Activated naive CD4-positive, alpha-beta T cell treated with anti-CD3 and anti-CD28 coated beads, Interleukin-2, amount 50 U/mL, for 72 hours (primary cell): ENCODE measurements at regions not wholly inside any gene's neighbourhood (a gene's known extent, or its start where the extent isn't known, plus 50 kb on each side); places are given as distances from the start of the nearest gene placed in this dataset.
"Not testable (repeated sequence)": the region's sequence is repeated elsewhere in the genome, so short reads cannot be mapped to it uniquely, and the experiment has no call there.

Source experiments
- ATAC-seq, 2 donors: fragments of 150-1000 bp; cut with Tn5 transposase; 2 replicates each; pipeline ENCODE4 v1.10.0; 2021; ENCODE audit warnings: mild to moderate bottlenecking in 2 of 2, moderate library complexity in 2 of 2
- DNase-seq, 2 donors: peaks; one replicate each; pipeline ENCODE4 v3.0.0; 2021 to 2022; ENCODE audit warnings: low spot score in 2 of 2
- H3K27ac Mint-ChIP-seq, 2 donors: one replicate each; pipeline ENCODE4 v1.8.0; 2022; ENCODE audit warnings: mild to moderate bottlenecking in 2 of 2, mixed read lengths in 2 of 2
- H3K36me3 Mint-ChIP-seq, 2 donors: one replicate each; pipeline ENCODE4 v1.8.0; 2022; ENCODE audit warnings: mixed read lengths in 2 of 2
- H3K9me3 Mint-ChIP-seq, 2 donors: one replicate each; pipeline ENCODE4 v1.8.0; 2022; ENCODE audit warnings: mixed read lengths in 2 of 2

DNA sequence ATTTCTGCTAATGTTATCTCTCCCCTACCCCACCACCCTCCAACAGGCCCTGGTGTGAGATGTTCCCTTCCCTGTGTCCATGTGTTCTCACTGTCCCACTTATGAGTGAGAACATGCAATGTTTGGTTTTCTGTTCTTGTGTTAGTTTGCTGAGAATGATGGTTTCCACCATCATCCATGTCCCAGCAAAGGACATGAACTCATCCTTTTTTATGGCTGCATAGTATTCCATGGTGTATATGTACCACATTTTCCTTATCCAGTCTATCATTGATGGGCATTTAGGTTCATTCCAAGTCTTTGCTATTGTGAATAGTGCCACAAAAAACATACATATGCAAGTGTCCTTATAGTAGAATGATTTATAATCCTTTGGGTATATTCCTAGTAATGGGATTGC is 104.5 kb downstream of the ZNF33B start:
- H3K9me3 Mint-ChIP-seq, result peaks cover 57 to 58% of the 10 kb centered on the region in 2 donors
- not testable (repeated sequence) for DNase-seq

DNA sequence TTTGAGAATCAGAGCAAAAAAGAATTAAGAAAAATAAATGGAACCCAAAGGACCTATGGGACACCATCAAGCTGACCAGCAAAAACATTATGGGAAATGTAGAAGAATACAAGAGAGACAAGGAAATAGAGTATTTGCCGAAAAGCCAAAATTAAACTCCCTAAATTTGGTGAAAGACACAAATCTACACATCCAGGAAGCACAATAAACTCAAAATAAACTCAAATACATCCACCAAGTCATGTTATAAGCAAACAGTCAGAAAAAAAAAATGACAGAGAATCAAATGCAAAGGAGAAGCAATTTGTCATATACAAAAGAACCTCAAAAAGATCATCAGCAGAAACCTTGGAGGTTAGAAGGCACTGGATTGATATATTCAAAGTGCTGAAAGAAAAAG is 105.4 kb downstream of the ZNF33B start:
- ATAC-seq (no peak), DNase-seq (no peak)
- Mint-ChIP-seq H3K36me3 (peaks cover 73 to 76% of the 10 kb centered on the region in 2 donors), H3K9me3 (peaks cover 50 to 51% of the 10 kb centered on the region in 2 donors), H3K27ac (no peak overlapping the region)

More for the DNA sequence above, 104.5 kb downstream of the ZNF33B start:
- not testable (repeated sequence) for ATAC-seq, H3K27ac Mint-ChIP-seq
- H3K36me3 Mint-ChIP-seq, result peaks cover 81 to 85% of the 10 kb centered on the region in 2 donors

DNA sequence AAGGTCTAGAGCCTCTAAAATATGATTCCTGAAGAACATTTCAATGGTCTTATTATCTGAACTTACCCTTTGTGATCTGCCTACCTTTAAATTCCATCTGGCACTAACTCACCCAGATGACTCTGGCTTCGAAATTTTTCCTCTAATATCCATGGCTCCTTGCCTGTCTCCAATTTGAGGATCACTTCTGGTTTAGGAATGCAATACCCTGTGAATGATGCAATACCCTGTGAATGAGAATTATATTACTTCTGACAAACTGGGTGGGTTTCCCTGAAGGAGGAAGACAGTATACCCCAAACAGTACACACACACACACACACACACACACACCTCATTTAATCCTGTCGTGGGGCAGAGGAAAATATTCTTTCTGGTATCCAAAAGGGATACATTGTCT is 115.3 kb downstream of the ZNF33B start:
- Mint-ChIP-seq H3K27ac (no peak overlapping the region), H3K36me3 (peaks cover 60 to 70% of the 10 kb centered on the region in 2 donors), H3K9me3 (peaks cover 40% of the 10 kb centered on the region in 2 donors)
- no peak for ATAC-seq
- DNase-seq, result no peak

DNA sequence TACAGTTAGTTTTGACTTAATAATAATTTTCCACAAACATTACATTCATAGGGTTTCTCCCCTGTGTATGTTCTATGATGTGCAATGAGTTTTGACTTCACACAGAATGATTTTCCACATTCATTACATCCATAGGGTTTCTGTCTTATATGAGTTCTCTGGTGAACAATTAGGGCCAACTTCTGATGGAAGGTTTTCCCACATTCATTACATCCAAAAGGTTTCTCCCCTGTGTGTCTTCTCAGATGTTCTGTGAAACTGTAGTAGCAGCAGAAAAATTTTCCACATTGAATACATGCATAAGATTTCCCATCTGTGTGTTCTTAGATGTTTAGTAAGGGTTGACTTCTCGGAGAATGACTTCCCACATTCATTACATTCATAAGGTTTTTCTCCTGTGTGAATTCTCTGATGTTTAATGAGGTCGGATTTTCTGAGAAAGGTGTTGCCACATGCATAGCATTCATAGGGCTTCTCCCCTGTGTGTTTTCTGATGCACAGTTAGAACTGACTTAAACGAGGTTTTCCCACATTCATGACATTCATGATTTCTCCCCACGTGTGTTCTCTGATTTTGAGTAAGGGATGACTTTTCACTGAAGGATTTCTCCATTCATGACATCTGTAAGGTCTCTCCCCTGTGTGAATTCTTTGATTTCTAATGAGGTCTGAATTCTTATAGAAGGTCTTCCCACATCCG is 118.5 kb downstream of the ZNF33B start:
- Mint-ChIP-seq H3K36me3 (peaks cover 78 to 91% of the 10 kb centered on the region in 2 donors), H3K9me3 (peaks cover 58 to 62% of the 10 kb centered on the region in 2 donors), H3K27ac (peak overlapping the region in 1 of 2 donors; percentile 29)
- ATAC-seq (no peak), DNase-seq (no peak)

DNA sequence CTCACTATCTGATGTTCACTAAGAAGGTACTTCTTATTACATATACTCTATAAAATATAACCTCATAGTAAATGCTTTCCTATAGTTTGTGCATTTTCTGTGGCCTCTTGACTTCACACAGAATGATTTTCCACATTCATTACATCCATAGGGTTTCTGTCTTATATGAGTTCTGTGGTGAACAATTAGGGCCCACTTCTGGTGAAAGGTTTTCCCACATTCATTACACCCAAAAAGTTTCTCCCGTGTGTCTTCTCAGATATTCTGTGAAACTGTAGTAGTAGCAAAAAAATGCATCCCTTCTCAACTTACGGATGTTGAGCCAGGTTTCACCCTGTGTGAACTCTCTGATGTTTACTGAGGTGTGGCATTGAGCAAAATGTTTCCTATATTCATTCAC is 119.3 kb downstream of the ZNF33B start:
- ATAC-seq (no peak), DNase-seq (no peak)
- Mint-ChIP-seq H3K36me3 (peaks cover 74 to 89% of the 10 kb centered on the region in 2 donors), H3K9me3 (peaks cover 57 to 61% of the 10 kb centered on the region in 2 donors), H3K27ac (no peak overlapping the region)

DNA sequence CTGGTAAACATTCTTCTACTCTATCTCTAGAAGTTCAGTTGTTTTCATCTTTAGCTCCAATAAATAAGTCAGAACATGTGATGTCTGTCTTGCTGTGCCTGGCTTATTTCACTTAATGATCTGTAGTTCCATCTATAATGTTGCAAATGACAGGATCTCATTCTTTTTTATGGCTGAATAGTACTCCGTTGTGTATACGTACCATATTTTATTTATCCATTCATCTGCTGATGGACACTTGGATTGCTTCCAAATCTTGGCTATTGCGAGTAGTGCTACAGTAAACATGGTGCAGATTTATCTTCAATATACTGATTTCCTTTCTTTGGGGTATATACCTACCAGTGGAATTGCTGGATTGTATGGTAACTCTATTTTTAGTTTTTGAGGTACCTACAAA is 124.4 kb downstream of the ZNF33B start:
- ATAC-seq (no peak), DNase-seq (no peak)
- H3K9me3 Mint-ChIP-seq, result peaks cover 50 to 56% of the 10 kb centered on the region in 2 donors

DNA sequence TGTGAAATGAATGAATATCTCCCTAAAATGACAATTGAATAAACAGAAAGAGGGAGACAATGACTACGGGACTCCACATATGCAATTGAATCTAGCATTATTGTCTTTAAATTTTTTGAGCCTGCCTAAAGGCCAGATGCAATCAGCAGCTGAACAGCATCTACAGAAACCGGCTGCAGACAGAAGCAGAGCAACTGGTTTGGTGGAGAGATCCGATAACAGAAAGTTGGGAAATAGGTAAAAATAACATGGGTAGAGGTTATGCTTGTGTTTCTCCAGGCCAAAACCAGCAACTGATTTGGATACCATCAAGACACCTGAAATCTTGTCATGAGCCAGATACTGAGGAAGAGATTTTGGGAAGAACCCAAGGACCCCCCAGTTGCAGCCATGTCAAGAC is 146.6 kb downstream of the ZNF33B start:
- no peak for DNase-seq
- Mint-ChIP-seq H3K9me3 (peaks cover 6% of the 10 kb centered on the region in 2 donors), H3K36me3 (no peaks in the 10 kb centered on the region), H3K27ac (no peak overlapping the region)
- no peak for ATAC-seq

More for the DNA sequence above, 124.4 kb downstream of the ZNF33B start:
- peaks cover 59 to 62% of the 10 kb centered on the region in 2 donors for H3K36me3 Mint-ChIP-seq
- no peak overlapping the region for H3K27ac Mint-ChIP-seq

DNA sequence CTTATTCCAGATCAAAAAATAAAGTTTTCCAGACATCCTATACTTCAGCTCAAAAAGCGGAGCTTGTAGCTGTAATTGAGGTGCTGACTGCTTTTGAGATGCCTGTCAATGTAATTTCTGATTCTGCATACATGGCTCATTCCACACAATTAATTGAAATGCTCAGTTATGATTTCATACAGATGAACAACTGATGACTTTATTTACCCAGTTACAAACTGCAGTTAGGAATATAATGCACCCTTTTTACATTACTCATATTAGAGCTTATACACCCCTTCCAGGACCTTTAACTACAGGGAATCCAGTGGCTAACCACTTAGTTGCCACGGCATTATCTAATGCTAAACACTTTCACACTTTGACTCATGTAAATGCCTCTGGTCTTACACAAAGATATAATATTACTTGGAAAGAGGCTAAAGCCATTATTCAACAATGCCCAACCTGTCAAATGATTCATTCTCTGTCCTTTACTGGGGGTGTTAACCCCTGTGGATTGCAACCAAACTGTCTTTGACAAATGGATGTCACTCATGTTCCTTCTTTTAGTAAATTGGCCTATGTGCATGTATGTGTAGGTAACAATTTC is 147.3 kb downstream of the ZNF33B start:
- peaks cover 6 to 8% of the 10 kb centered on the region in 2 donors for H3K9me3 Mint-ChIP-seq
- no peak overlapping the region for H3K27ac Mint-ChIP-seq
- no peak for DNase-seq
- ATAC-seq, result no peak
- no peaks in the 10 kb centered on the region for H3K36me3 Mint-ChIP-seq

DNA sequence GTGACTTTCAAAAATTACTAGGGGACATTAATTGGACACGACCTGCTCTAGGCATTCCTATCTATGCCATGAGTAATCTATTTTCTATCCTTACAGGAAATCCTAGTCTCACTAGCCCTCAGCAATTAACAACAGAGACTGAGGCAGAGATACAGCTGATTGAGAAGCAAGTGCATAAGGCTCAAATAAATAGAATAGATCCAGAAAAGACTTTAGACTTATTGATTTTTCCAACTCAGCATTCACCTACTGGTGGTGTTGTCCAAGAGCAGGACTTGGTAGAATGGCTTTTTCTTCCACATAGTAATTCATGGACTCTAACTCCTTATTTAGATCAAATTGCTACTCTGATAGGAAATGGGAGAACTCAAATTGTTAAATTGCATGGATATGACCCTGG is 148.0 kb downstream of the ZNF33B start:
- DNase-seq (no peak), ATAC-seq (no peak)
- Mint-ChIP-seq H3K36me3 (no peaks in the 10 kb centered on the region), H3K9me3 (peaks cover 6 to 8% of the 10 kb centered on the region in 2 donors), H3K27ac (no peak overlapping the region)

DNA sequence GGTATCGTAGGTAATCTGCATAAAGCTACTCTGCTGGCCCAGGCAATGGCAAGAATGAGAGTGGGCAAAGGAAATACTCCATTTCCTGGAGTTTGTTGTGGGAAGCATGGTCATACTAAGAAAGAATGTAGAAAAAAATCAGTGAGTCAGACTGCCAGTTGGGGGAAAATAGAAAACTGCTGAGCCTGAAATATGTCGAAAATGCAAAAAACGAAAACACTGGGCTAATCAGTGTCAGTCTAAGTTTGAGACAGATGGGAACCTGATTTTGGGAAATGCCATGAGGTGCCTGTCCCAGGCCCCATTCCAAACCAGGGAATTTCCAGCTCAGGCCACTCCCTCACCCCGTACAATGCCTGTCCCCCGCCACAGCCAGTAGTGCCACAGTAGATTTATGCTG is 150.0 kb downstream of the ZNF33B start:
- Mint-ChIP-seq H3K9me3 (peaks cover 7 to 8% of the 10 kb centered on the region in 2 donors), H3K36me3 (no peaks in the 10 kb centered on the region), H3K27ac (no peak overlapping the region)
- no peak for ATAC-seq
- no peak for DNase-seq

DNA sequence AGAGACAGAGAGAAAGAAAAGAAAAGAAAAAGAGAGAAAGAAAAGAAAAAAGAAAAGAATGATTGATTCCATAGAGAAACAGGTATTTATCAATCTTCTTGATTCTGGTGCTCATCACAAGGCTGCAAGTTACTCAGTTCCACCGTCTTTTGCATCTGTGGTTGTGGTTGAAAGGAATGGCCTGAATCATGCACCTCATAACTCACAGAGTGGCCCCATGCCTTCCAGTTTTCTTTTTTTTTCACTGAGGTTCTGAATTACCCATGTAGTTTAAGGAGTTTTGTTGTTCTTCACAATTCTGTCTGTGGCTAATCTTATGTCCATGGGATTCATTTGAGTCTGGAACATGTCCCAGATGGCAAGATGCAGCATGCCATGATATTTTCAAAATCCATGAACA is 156.0 kb downstream of the ZNF33B start:
- no peak for ATAC-seq
- DNase-seq, result no peak
- no peak overlapping the region for H3K27ac Mint-ChIP-seq
- H3K9me3 Mint-ChIP-seq, result peaks cover 10 to 14% of the 10 kb centered on the region in 2 donors
- no peaks in the 10 kb centered on the region for H3K36me3 Mint-ChIP-seq

DNA sequence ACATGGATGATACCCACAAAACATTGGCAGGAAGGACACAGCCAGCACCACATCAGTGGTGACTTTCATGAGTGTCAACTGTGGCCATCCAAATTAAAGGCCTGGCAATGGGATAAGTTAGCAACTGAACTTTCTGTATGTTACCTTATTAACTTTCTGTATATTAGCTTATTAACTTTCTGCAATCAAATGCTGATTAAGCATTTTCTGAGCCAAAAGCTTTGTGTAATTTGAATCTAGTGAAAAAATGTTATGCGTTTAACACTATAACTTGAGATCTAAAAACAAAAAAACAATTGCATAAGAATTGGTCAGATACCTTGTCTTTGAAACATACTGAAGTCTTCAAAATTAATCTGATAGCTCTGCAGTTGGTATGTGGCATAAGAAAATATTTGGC is 159.3 kb downstream of the ZNF33B start:
- Mint-ChIP-seq H3K36me3 (peaks cover 10 to 17% of the 10 kb centered on the region in 2 donors), H3K9me3 (peaks cover 4 to 6% of the 10 kb centered on the region in 2 donors), H3K27ac (no peak overlapping the region)
- no peak for DNase-seq
- no peak for ATAC-seq

DNA sequence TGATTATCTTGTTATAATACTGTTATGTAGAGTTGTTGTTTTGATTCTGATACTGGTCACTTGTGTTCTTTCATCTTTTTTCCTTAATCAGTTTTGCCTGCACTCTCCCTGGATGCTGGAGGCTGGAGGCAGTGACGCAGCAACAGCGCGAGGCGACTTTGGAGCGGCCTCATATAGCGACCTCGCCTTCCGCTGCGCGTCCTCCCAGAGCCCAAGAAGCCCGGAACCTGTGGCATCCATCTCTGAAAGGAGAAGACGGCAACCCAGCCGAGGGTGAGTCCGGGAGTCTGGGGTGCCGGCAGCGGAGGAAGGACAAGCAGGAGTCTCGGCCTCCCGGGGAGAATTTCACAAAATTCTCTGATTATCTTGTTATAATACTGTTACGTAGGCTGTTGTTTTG is 161.2 kb downstream of the ZNF33B start:
- DNase-seq, result no peak
- no peak overlapping the region for H3K27ac Mint-ChIP-seq
- ATAC-seq, result no peak
- peaks cover 10 to 17% of the 10 kb centered on the region in 2 donors for H3K36me3 Mint-ChIP-seq
- no peaks in the 10 kb centered on the region for H3K9me3 Mint-ChIP-seq

DNA sequence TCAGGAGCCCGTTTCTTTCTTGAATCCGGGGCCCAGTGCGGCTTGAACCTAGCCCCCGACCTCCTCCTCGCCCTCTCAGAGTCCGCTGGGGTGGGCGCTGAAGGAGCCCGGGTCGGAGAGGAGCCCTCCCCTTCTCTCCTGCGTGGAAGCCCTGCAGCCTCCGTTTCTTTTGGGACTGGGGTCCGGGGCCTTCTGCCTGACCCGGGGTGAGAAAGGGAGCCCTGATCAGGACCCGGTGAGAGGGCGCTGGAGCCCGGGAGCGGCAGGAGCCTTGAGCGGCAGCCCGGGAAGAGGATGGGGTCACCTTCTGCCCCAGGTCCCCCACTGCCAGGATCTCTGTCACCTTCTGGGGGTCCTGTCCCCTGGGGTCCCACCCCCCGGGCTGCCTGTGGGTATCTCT is 162.3 kb downstream of the ZNF33B start:
- peaks cover 10 to 17% of the 10 kb centered on the region in 2 donors for H3K36me3 Mint-ChIP-seq

DNA sequence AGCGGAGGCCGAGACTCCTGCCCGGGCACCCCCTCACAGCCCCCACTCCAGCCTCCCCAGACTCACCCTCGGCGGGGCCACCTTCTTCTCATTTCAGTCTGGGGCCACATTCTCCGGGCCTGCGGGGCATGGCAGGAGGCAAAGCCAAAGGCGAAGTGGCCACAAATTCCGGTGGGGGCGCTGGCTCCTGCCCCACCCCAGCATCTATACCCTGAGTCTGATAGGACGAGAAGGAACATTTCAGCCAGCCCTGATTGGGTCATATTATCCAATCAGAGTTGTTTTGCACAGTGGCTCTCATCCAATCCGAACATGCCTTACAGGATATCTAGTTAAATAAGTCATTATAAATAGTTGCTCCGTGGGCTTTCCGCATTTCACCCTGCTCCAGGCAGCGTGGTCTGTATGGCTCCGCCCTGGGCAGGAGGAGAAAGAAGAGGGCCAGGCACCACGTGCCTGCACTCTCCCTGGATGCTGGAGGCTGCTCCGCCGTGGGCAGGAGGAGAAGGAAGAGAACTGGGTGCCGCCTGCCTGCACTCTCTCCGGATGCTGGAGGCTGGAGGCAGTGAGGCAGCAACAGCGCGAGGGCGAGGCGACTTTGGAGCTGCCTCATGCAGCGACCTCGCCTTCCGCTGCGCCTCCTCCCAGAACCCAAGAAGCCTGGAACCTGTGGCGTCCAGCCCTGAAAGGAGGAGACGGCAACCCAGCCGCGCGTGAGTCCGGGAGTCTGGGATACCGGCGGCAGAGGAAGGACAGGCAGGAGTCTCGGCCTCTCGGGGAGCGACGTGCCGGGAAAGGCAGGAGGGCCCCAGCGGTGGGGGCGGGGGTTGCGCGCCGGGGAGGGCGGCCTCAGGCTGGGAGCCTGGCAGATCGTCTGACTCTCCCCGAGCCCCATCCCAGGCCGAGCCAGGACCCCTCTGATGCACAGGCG is 162.9 kb downstream of the ZNF33B start:
- Mint-ChIP-seq H3K27ac (no peak overlapping the region), H3K9me3 (peaks cover 0 to 4% of the 10 kb centered on the region in 2 donors), H3K36me3 (peaks cover 10 to 17% of the 10 kb centered on the region in 2 donors)
- ATAC-seq (peak in 1 of 2 donors; percentile 26), DNase-seq (no peak)

More for the DNA sequence above, 162.3 kb downstream of the ZNF33B start:
- no peak for DNase-seq
- H3K27ac Mint-ChIP-seq, result no peak overlapping the region
- no peak for ATAC-seq
- peaks cover 0 to 4% of the 10 kb centered on the region in 2 donors for H3K9me3 Mint-ChIP-seq

DNA sequence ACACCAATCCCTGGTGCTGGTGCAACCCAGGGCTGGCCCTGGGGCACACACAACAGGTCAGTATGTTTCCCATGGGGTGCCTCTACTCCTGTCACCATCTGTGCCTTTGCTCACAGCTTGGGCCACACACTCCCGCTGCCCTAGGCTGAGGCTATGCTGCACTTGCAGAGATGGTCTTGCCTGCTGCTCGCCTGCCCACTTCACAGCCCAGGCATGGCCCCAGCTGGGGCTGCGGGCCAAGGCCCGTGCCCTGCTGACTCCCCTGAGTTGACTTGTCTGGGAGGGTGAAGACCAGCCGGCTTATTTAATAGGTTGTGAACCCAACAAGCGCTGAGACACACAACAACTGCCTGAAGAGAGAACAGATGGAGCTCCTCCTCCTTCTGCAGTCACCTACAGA is 184.1 kb downstream of the ZNF33B start:
- DNase-seq (no peak), ATAC-seq (no peak)
- H3K27ac Mint-ChIP-seq, result no peak overlapping the region
- H3K9me3 Mint-ChIP-seq, result peaks cover 9 to 19% of the 10 kb centered on the region in 2 donors
- H3K36me3 Mint-ChIP-seq, result peaks cover 0 to 6% of the 10 kb centered on the region in 2 donors

DNA sequence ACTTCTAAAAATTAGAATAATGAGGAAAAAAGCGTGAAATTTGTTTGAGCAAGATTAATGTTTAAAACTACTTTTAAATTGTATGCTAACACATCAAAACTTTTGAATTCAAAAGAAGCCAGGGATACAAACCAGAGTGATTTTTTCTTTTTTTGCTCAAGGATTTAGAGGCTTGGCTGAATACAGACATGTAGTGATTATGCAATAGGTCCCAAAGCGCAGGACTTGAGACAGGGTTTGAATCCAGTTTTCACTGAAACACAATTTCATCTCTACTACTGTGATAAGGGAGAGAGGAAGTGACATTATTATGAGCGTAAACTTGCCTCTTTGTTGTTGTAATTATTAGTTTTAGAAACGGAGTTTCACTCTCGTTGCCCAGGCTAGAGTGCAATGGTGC is 207.3 kb downstream of the ZNF33B start:
- no peak for ATAC-seq
- no peak for DNase-seq
- Mint-ChIP-seq H3K9me3 (peaks cover 0 to 8% of the 10 kb centered on the region in 2 donors), H3K36me3 (no peaks in the 10 kb centered on the region), H3K27ac (no peak overlapping the region)
